Myocyte (in vitro differentiated cells): ENCODE measurements at regions not wholly inside any gene's neighbourhood (a gene's known extent, or its start where the extent isn't known, plus 50 kb on each side); places are given as distances from the start of the nearest gene placed in this dataset.
A peak's percentile ranks its signal among the peaks of the same experiment; 100 is the strongest.
"Not testable (repeated sequence)": the region's sequence is repeated elsewhere in the genome, so short reads cannot be mapped to it uniquely, and the experiment has no call there.

ENCODE experiments used
- DNase-seq: peaks from one replicate; pipeline ENCODE4 v3.0.0-alpha.2; 2012; ENCODE audit warnings: low read depth

- DNase-seq = not testable (repeated sequence)
Observed at GRCh38 chr15:30755036-30755687, 129.2 kb downstream of the ARHGAP11B start.

GRCh38 chr15:30760633-30761032, 134.7 kb downstream of the ARHGAP11B start:
- DNase-seq = not testable (repeated sequence)

GRCh38 chr15:30761365-30761764, 135.4 kb downstream of the ARHGAP11B start:
- DNase-seq = not testable (repeated sequence)

GRCh38 chr15:30769390-30770124, 134.2 kb upstream of the FAN1 start:
- not testable (repeated sequence) for DNase-seq

- DNase-seq = no peak
Observed at GRCh38 chr15:30770759-30771158, 133.0 kb upstream of the FAN1 start.

GRCh38 chr15:30783019-30783418, 120.7 kb upstream of the FAN1 start:
- no peak for DNase-seq

- no peak for DNase-seq
Observed at GRCh38 chr15:30788595-30788994, 115.1 kb upstream of the FAN1 start.

- DNase-seq = no peak
Observed at GRCh38 chr15:30791239-30792175, 112.2 kb upstream of the FAN1 start.

GRCh38 chr15:30792843-30793242, 110.9 kb upstream of the FAN1 start:
- DNase-seq = peak; percentile 22

- no peak for DNase-seq
Observed at GRCh38 chr15:30794388-30794787, 109.3 kb upstream of the FAN1 start.

- DNase-seq = not testable (repeated sequence)
Observed at GRCh38 chr15:30799565-30799964, 104.2 kb upstream of the FAN1 start.

- not testable (repeated sequence) for DNase-seq
Observed at GRCh38 chr15:30801140-30801895, 102.4 kb upstream of the FAN1 start.

- DNase-seq = not testable (repeated sequence)
Observed at GRCh38 chr15:30802001-30802400, 101.7 kb upstream of the FAN1 start.

GRCh38 chr15:30803703-30804102, 100.0 kb upstream of the FAN1 start:
- DNase-seq = not testable (repeated sequence)

GRCh38 chr15:30816430-30816829, 87.3 kb upstream of the FAN1 start:
- DNase-seq = no peak

GRCh38 chr15:30823068-30823813, 80.5 kb upstream of the FAN1 start:
- not testable (repeated sequence) for DNase-seq

- DNase-seq = no peak
Observed at GRCh38 chr15:30824518-30825195, 79.1 kb upstream of the FAN1 start.

- no peak for DNase-seq
Observed at GRCh38 chr15:30827625-30828303, 76.0 kb upstream of the FAN1 start.

- DNase-seq = peak; percentile 22
Observed at GRCh38 chr15:30828304-30828639, 75.4 kb upstream of the FAN1 start.
